Cardiac muscle cell (in vitro differentiated cells and primary cell): ENCODE measurements at regions not wholly inside any gene's neighbourhood (a gene's known extent, or its start where the extent isn't known, plus 50 kb on each side); places are given as distances from the start of the nearest gene placed in this dataset.

Experiments used
- DNase-seq, 2 donors: peaks; one replicate each; pipeline versions ENCODE4 v3.0.0 to v3.0.0-alpha.2; 2010 to 2017; ENCODE audit warnings: low read depth in 1 of 2, low spot score in 1 of 2
- H3K27ac ChIP-seq: fragments of 200-600 bp; sonication (generic); 2 replicates; pipeline ENCODE4 v1.5.1; 2016
- H3K27me3 ChIP-seq: fragments of 200-600 bp; sonication (generic); 2 replicates; pipeline ENCODE4 v1.6.0; 2016; ENCODE audit warnings: control low read depth
- H3K36me3 ChIP-seq: fragments of 200-600 bp; sonication (generic); 2 replicates; pipeline ENCODE4 v1.5.1; 2016; ENCODE audit warnings: control low read depth
- H3K4me1 ChIP-seq: fragments of 200-600 bp; sonication (generic); 2 replicates; pipeline ENCODE4 v1.8.1; 2017; ENCODE audit warnings: low read depth, mild to moderate bottlenecking, mixed run types
- H3K4me3 ChIP-seq: fragments of 200-600 bp; sonication (generic); 2 replicates; pipeline ENCODE4 v1.5.1; 2016; ENCODE audit warnings: mild to moderate bottlenecking
- H3K9me3 ChIP-seq: fragments of 200-600 bp; sonication (generic); 2 replicates; pipeline ENCODE4 v1.5.1; 2017; ENCODE audit warnings: low read depth, mild to moderate bottlenecking, control low read depth
- CTCF ChIP-seq: IDR thresholded peaks from 2 replicates; pipeline ENCODE4 v1.5.1; 2012; ENCODE audit warnings: low read depth, mild to moderate bottlenecking, low read length

- no peaks in the 10 kb centered on the region for H3K36me3 ChIP-seq
- H3K27ac ChIP-seq, result no peak overlapping the region
- H3K27me3 ChIP-seq, result no peaks in the 10 kb centered on the region
- no peak overlapping the region for H3K4me3 ChIP-seq
- no peaks in the 10 kb centered on the region for H3K9me3 ChIP-seq
- no peak for DNase-seq
- no peak for TF ChIP-seq CTCF
- peaks cover 20% of the 10 kb centered on the region for H3K4me1 ChIP-seq
Measured at GRCh38 chr11:126114486-126115126, 51.9 kb upstream of the CDON start.

- H3K27ac ChIP-seq, result no peak overlapping the region
- H3K27me3 ChIP-seq, result no peaks in the 10 kb centered on the region
- TF ChIP-seq CTCF, result no peak
- no peaks in the 10 kb centered on the region for H3K36me3 ChIP-seq
- DNase-seq, result no peak
- H3K4me3 ChIP-seq, result no peak overlapping the region
- H3K4me1 ChIP-seq, result peaks cover 20% of the 10 kb centered on the region
- H3K9me3 ChIP-seq, result no peaks in the 10 kb centered on the region
Measured at GRCh38 chr11:126113963-126114362, 51.3 kb upstream of the CDON start.

GRCh38 chr11:126113515-126113957 lies 50.9 kb upstream of the CDON start:
- DNase-seq, result peak; percentile 88 to 98
- no peak overlapping the region for H3K27ac ChIP-seq

GRCh38 chr11:126113012-126113411 lies 50.3 kb upstream of the CDON start:
- H3K4me1 ChIP-seq, result peaks cover 20% of the 10 kb centered on the region
- no peak for TF ChIP-seq CTCF
- H3K4me3 ChIP-seq, result no peak overlapping the region

More at GRCh38 chr11:126113515-126113957, 50.9 kb upstream of the CDON start:
- Histone ChIP-seq H3K27me3 (no peaks in the 10 kb centered on the region), H3K4me3 (no peak overlapping the region), H3K36me3 (no peaks in the 10 kb centered on the region), H3K4me1 (peaks cover 20% of the 10 kb centered on the region), H3K9me3 (no peaks in the 10 kb centered on the region)
- no peak for TF ChIP-seq CTCF

GRCh38 chr11:126112547-126112946 lies 49.9 kb upstream of the CDON start:
- no peaks in the 10 kb centered on the region for H3K27me3 ChIP-seq
- H3K4me1 ChIP-seq, result peaks cover 20% of the 10 kb centered on the region
- peak in 1 of 2 donors; percentile 85 for DNase-seq
- no peaks in the 10 kb centered on the region for H3K9me3 ChIP-seq
- no peak overlapping the region for H3K27ac ChIP-seq
- no peak for TF ChIP-seq CTCF
- no peaks in the 10 kb centered on the region for H3K36me3 ChIP-seq
- H3K4me3 ChIP-seq, result no peak overlapping the region

More at GRCh38 chr11:126113012-126113411, 50.3 kb upstream of the CDON start:
- DNase-seq, result no peak
- no peaks in the 10 kb centered on the region for H3K27me3 ChIP-seq
- H3K9me3 ChIP-seq, result no peaks in the 10 kb centered on the region
- no peak overlapping the region for H3K27ac ChIP-seq
- no peaks in the 10 kb centered on the region for H3K36me3 ChIP-seq
